IPS-NIHi7 (cell line): ENCODE measurements at regions not wholly inside any gene's neighbourhood (a gene's known extent, or its start where the extent isn't known, plus 50 kb on each side); places are given as distances from the start of the nearest gene placed in this dataset.
"Not testable (repeated sequence)": the region's sequence is repeated elsewhere in the genome, so short reads cannot be mapped to it uniquely, and the experiment has no call there.

Experiments used
- DNase-seq: peaks from one replicate; pipeline ENCODE4 v3.0.0; 2012; ENCODE audit warnings: mixed read lengths; ENCODE audit errors: extremely low spot score

DNA sequence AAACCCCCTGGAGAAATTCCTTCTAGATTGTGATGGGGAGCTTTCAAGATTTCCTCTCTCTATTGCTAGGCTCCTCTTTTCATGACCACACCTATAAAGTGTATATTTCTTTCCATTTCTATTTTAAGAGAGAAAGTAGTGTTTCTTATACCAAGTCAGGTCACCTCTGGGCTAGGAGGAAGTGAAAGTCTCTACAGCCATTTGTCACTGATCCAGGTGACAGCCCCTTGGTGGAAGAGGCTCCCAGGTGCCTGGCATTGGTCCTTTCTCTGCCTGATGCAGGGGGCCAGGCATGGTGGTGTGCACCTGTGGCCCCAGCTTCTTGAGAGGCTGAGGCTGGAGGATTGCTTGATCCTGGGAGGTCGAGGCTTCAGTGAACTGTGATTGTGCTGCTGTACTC lies 64.7 kb downstream of the DHCR7 start:
- no peak for DNase-seq

DNA sequence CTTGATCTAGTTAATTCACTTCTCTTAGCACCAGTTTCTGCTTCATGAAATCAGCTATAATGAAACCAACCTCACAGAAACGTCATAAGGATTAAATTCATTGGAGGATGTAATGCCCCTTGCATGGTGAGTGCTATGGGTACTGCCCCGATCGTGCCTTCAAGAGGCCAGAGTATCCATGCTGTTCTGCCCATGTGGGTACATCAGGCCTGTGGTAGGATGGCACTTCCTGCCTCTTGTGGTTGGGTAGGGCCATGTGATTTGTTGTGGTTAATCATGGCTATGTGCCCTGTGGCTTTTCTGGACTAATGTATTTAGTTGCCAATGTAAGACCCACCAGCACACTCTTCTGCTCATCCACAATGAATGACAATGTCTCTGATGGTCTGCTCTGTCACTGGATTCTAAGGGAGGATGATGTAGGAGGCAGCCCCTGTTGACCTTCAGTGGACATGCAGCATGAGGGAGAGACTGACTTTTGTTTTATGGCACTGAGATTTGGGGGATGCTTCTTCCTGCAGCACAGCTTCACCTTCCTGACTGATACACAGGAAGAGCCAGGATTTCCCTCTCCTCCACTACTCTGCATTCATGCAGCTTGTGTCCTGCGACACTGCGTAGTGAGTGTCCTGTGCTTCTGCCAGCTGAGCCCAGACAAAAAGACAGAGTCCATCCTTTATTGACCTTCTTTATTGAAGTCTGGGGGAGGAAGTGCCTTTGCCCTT lies 66.2 kb downstream of the DHCR7 start:
- no peak for DNase-seq

DNA sequence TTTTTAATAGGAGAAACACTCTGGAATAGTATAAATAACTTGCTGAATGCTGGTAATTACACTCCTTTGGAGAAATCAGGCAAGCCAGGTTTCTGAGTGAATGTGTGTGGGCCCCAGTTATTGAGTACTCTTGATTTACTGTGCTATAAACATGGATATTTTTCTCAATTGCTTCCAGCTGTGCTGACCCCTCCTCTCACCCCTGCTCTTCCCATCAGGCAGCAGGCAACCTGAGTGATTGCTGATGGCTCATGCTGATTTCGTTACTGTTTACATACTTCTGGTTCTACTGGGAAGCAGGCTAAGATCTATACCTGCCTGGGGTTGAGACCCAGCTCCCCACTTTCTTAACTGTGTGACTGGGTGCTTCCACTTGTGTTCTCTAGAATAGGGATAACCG lies 68.5 kb downstream of the DHCR7 start:
- DNase-seq = no peak

DNA sequence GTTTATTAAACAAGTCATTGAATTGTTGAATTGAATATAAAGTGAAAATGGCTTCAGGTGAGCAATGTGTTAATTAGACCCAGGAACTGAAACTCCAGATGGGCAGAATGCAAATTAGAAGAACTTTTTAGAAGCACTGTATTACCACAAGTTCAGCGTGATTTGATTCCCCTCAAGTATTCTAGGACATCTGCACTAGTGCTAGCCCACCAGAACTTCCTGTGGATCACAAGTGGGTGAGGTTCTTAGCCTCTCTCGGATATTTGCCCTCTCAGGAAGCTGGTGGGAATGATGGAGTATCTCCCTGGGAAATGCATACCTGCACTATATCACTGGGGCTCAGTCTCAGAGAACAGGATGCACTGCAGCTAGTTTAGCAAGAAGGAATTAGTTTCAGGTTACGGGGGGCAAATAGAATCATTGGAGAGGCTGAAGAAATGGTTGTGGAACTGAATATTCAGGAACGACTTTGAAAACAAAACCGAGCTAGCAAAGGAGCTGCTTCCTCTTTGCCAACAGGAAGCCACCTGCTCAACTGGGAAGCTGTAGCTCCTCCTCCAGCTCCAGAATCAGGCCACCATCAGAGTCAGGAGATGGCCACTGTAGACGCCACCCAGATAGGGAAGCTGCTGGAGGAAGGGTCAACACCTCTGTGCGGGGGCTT lies 74.3 kb downstream of the DHCR7 start:
- DNase-seq = no peak

DNA sequence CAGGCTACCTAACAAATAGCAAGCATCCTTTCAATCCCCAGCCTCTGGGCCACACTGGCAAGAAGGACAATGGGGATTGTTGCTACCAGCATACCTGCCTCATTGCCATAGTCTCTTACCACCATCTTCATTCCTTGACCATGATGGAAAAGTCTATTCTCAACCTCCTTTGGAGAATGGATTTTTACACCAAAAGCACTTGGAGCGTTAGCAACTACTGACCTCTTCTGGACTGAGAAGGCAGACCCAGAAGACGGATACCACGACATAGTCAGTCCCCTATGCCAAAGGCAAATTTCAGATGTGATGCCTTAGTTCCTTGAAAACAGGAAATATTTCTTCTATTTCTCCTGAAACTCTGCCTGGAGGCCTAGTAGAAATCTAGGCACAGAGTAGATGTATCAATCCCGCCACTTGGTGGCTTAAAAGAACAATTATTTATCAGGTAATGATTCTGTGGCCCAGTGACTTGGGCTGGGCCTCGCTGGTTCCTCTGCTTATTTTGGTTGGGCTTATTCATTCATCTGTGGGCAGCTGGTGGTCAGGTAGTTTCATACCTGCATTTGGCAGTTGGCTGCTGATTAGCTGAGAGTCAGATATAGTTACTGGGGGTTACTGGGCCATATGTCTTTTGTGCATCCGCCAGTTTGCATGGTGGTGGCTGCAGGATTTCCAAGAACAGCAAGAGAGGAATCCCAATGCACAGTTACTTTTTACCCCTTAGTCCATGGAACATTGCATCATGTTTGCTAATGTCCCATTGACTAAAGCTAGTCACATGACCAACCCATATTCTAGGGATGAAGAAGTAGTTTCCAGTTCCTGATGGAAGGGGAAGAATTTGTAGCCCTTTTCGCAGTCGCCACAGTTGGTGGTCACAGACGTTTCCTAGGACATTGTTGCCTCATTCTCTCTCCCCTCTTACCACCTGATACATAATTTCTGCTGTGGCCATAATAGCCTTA lies 75.2 kb downstream of the DHCR7 start:
- DNase-seq = peak; percentile 60

DNA sequence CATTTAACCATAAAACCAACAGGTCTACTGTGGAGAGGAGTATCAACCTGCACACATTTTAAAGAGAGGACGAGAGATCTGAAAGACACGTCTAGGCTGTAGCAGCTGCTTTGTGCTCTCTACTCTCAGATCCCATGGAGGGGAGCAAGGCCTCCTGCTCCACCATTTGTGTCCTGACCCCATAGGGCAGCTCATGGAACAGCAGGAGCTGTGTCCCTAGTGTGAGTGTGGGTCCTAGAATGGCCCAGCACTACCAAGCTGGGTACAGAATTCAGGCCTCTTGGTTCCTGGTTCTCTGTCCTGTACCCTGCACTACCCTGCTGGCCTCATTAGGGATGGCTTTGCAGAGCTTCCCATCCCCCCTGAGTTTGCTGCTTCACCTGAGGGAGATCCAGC lies 76.5 kb downstream of the DHCR7 start:
- no peak for DNase-seq

DNA sequence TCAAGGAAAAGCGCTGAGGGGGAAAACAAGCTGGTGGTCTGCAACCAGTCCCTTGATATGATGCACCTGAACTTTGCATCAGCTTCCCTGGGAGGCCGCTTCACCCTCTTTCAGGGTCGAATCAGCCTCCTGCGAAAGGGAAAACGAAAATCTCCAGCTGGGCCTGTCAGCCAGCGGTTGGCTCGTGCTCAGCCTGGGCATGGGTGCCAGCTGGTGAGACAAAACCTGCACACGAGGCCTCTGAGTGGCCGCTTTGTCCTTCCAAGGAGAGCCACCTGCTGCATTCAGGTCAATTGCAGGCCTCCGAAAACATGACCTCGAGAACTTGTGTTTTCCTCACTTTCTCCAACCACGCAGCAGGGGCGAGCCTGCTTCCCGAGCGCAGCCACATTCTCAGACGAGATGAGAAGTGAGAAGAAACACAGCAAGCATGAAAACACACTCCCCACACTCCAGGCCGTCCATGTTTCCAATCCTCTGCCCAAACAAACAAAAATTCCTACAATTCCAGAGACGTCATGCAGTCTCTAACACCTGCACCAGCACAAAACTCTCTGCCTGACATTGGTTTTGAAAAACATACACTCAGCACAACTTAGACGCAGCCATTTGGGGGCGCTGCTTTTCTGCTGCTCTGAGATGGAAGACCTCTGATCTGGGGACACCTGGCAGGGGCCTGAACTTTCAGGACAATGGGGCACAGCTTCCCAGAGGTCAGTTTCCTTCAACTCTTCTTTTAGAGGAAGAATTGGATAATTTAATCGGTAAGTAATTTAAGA lies 77.1 kb downstream of the DHCR7 start:
- DNase-seq = peak; percentile 58

DNA sequence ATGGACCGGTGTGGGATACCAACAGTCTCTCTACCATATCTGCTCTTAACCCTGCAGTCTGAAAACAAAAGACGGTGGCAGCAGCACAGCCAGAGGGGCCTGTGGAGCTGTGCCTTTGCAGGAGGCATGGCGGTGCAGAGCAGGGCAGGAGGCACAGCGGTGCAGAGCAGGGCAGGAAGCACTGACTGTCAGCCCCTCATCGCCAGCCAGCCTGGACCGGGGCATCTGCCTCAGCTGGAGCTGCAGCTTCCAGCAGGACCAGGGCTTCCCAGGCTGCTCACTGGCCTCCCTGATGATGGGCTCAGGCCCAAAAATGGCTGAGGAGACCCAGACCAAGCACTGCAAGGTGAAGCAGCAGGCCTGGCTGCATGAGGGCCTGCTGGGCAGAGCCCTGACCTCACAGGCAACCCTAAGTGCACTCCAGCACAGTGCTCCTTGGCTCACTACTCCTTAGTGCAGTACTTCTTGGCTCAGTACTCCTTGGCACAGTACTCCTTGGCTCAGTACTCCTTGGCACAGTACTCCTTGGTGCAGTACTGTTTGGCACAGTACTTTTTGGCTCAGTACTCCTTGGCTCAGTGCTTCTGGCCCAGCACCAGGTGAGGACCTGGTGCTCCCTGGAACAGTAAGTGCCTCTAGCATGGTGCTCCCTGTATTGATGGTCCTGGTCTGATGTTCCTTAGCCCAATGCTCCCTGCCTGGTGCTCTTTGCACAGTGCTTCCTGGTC lies 78.0 kb downstream of the DHCR7 start:
- DNase-seq = no peak

DNA sequence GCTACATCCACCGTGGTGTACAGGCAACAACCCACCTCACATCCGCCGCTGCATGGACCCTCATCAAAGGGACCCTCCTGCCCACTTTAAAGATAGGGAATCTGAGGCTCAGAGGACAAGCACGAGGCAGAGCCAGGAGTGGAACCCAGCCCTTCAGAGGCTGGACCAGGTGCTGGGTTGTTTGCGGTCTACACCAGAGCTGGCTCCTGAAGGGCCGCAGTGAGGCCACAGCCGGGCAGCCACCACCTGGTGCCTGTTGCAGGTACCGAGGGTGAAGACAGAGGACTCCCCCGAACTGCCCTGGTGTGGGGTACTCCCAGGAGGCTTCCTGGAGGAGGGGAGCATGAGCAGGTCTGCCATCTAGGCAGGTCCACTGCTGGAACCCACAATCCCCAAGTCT lies 78.8 kb downstream of the DHCR7 start:
- DNase-seq = no peak

DNA sequence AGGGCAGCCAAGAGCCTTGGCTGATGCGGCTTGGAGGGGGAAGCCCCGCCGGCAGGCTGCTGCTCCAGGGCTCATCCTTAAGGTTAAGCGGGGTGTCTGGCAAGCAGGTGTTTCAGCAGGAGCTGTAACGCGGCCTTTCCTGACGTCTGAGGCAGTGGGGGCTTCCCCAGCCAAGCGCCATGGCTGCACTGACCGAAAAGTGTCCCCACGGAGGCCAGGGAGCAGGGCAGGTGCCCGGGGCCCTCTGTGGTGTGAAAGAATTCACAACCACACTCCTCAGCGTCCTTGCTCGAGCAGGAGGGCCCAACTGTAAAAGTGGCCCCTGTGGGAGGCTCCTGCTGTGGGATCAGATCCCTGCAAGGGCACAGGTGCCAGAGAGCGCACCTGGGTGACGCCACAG lies 79.2 kb downstream of the DHCR7 start:
- DNase-seq = no peak

DNA sequence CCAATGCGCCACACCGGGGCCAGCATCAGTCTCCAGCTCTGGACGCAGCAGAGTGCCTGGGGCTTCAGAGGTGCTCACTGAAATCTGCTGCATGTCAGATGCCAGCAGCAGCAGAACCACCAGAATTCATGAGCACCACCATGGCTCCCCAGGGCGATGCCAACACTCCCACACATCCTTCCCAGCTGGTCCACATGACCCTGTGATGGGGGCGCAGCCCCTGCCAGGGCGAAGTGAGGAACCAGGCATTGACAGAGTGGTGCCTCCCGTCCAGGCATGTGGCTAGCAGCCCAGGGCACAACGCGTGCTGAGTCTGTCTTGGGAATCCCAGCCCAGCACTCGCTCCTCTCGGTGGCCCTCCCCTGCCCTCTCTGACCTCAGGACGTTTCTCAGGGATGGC lies 80.4 kb downstream of the DHCR7 start:
- DNase-seq = no peak

DNA sequence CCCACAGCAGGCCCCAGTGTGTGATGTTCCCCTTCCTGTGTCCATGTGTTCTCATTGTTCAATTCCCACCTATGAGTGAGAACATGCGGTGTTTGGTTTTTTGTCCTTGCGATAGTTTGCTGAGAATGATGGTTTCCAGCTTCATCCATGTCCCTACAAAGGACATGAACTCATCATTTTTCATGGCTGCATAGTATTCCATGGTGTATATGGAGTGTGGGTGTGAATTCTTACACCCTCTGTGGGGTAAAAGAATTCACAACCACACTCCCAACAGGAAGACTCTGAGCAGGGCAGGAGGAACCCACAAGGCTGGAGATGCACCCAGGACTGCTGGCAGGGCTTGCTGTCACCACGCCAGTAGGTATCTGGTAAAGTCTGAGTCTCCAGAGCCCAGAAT lies 80.9 kb downstream of the DHCR7 start:
- DNase-seq = not testable (repeated sequence)

DNA sequence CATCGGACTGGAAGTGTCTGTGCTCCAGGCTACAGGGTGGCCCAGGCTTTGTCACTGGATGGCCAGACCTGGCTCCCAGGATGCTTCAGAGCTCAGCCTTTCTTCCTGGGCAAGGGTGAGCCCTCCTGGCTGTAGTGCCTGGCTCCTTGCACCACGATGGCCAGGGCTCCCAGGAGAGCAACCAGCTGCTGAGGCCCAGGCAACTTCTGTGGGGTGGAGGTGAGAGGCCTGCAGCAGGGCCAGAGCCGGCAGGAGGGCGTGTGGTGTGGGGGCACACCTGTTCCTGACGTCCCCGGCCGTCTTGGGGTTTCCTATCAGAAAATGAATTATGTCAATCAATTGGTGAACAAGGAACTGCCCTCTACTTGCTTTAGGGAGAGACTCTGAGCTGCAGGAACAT lies 82.1 kb downstream of the DHCR7 start:
- DNase-seq = no peak

DNA sequence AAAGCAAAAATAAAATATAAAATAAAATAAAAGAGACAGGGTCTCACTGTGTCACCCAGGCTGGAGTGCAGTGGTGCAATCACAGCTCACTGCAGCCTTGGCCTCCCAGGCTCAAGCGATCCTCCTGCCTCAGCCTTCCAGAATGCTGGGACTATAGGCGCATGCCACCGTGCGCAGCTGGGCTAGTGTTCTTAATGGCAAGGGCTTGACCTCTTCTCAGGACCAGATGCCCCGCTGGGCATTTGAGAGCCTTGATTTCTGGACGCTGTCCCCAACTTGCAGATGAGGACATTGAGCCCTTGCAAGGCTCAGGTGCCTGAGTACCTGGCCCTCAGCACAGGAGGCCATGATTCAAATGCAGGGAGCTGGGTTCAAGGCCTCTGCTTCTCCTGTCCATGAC lies 82.6 kb downstream of the DHCR7 start:
- no peak for DNase-seq

DNA sequence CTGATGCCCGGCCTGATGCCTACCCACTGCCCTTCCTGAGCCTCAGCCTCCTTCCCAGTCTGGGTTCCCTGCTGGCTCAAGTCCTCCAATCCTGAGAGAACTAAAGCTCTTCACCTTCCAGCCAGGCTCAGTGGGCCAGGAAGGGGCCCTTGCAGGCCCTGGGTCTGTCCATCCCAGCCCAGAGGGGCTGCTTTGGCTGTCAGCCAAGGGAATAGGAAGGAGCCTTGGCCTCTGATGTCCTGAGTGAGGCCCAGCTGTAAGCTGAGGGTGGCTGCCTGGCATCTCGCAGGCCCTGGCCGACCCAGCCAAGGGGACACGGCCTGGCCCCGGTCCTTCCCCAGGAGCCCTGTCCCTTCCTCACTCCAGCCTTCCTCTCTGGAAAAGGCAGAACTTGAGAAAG lies 83.4 kb downstream of the DHCR7 start:
- DNase-seq = no peak

DNA sequence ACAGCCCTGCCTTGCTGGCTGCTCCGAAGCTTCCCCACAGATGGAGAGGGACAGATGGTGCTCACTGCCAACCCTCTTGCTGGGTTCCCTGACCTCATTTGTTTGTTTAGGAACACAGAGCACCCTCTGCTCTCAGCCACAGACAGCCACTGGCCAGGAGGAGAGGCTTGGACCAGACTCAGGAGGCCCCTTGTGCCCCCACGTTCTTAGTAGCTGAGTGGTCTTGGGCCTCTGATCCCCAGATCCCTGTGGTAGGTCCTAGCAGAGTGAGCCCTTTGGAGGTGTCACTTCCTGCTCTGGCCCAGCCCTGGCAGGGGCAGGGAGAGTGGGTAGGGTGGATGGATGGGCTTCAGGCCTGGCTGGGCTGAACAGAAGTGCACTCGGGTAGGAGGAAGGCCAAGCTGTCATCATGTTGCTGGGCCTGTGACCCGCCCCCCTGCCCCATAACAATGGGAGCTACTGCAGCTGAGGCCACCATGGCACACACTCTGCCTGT lies 84.0 kb downstream of the DHCR7 start:
- DNase-seq = no peak

DNA sequence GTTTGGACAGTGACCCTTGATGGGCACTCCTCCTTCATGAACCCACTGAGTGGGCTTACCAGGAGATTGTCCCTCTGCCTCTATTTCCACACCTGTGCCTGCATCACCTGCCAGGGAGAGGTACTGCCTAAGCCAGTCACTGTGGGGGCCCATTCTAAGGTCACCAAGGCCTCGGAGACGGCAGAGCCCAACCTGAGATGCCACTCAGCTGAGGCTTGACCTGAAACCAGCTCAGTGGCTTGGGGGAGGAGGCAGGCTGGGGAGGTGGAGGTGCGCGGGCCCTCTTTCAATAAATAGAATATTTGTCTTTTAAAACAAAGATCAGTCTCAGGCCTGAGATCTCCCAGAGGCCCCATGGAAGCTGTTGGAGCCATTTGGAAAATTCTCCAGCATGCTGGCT lies 84.5 kb downstream of the DHCR7 start:
- no peak for DNase-seq

DNA sequence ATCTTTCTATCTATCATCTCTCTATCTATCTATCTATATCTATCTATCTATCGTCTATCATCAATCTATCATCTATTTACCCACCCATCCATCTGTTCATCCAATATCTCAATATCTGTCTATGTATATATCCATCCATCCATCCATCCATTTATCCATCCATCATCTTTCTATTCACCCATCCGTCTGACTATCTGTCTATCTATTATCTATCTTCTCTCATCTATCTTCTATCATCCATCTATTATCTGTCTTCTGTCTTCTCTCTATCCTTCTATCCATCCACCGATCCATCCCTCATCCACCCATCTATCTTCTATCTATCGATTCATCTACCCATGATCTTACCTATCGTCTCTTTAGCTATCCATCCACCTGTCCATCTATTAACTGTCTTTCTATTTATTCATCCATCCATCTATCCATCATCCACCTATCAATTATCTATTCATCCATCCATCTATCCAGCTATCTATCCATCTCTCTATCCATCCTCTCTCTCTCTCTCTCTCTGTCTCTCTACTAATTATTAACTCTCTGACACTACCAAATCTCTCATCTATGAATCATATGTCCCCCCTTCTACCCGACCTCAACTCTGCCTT lies 89.1 kb downstream of the DHCR7 start:
- no peak for DNase-seq

DNA sequence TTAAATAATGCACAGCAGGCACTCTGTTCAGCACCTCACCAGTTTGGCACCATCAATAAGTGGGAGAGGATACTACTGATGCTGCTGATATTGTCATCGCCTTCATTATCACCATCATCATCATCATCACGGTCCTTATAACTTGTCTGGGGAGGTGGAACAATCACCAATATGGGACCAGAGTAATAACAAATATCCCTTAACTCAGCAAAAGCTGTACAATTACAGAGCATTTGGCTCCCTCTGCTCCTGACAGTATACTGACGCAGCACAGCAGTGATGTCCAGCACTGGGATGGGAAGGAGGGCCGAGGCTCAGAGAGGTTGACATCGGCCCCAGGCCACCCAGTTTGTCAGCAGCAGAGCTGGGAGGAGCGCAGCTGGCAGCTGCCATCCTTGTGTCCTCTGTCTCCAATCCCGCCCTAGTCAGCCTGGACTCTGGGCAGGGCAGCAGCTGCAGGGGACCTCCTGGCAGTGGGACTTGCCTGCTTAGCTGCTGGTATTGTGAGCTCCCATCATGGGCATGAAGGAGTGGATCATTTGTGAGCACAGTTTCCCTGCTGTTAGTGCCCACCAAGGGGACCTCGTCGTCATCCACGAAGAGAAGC lies 90.0 kb downstream of the DHCR7 start:
- DNase-seq = no peak

DNA sequence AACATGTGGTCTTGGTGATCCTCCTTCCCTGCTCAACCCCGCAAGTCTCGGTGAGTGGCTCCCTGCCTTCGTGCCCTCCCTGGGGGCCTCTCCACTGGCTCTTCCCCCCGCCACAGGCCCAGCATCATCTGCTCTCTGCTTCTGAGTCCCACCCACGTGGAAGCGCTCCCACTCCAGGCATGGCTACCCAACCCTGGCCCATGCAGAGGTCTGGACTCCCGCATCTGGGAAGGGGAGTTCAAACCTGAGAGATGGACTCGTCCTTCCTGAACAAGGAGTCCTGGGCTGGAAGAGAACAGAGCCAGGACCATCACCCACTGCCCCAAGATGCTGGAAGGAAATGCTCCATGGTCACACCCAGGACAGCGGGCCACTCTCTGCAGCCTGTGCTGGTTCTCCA lies 90.8 kb downstream of the DHCR7 start:
- DNase-seq = no peak
